HEK293T (cell line): ENCODE measurements at regions not wholly inside any gene's neighbourhood (a gene's known extent, or its start where the extent isn't known, plus 50 kb on each side); places are given as distances from the start of the nearest gene placed in this dataset.

Experiments
- CTCF ChIA-PET: fragments of 350-600 bp; formaldehyde crosslinking; extraction: SDS; loops from one replicate; lab custom pipeline; 2021; ENCODE audit warnings: antibody characterized with exemption, inconsistent platforms; lab: Yijun Ruan, JAX
- POLR2A ChIA-PET: fragments of 350-600 bp; formaldehyde crosslinking; extraction: SDS; loops from one replicate; lab custom pipeline; 2020; ENCODE audit warnings: antibody characterized with exemption, inconsistent platforms; lab: Yijun Ruan, JAX
- DNase-seq: peaks from one replicate; pipeline ENCODE4 v3.0.0; 2012; ENCODE audit warnings: mixed read lengths; ENCODE audit errors: extremely low spot score
- ARNT ChIP-seq: fragments of 450-650 bp; IDR thresholded peaks from 2 replicates; pipeline ENCODE4 v1.6.1; 2017; ENCODE audit warnings: mild to moderate bottlenecking
- BHLHE40 ChIP-seq: fragments of 450-650 bp; IDR thresholded peaks from 2 replicates; pipeline ENCODE4 v1.6.1; 2016; ENCODE audit warnings: mild to moderate bottlenecking, moderate library complexity, borderline replicate concordance
- CTBP1 ChIP-seq: fragments of 450-650 bp; IDR thresholded peaks from 2 replicates; pipeline ENCODE4 v1.6.1; 2016; ENCODE audit warnings: borderline replicate concordance
- ELF4 ChIP-seq: fragments of 450-650 bp; IDR thresholded peaks from 2 replicates; pipeline ENCODE4 v1.6.1; 2017; ENCODE audit warnings: antibody characterized with exemption
- FOXA1 ChIP-seq: fragments of 450-650 bp; IDR thresholded peaks from 2 replicates; pipeline ENCODE4 v1.6.1; 2016; ENCODE audit warnings: mild to moderate bottlenecking
- FOXK2 ChIP-seq: fragments of 450-650 bp; IDR thresholded peaks from 2 replicates; pipeline ENCODE4 v1.6.1; 2016; ENCODE audit warnings: mild to moderate bottlenecking
- FOXM1 ChIP-seq: fragments of 450-650 bp; IDR thresholded peaks from 2 replicates; pipeline ENCODE4 v1.6.1; 2017; ENCODE audit warnings: mild to moderate bottlenecking, borderline replicate concordance
- HDGF ChIP-seq: fragments of 450-650 bp; IDR thresholded peaks from 2 replicates; pipeline ENCODE4 v1.6.1; 2017; ENCODE audit warnings: antibody characterized with exemption, borderline replicate concordance
- L3MBTL2 ChIP-seq: fragments of 450-650 bp; conservative IDR thresholded peaks from 2 replicates; pipeline ENCODE4 v1.6.1; 2016; ENCODE audit warnings: mild to moderate bottlenecking
- LEF1 ChIP-seq: fragments of 450-650 bp; IDR thresholded peaks from 2 replicates; pipeline ENCODE4 v1.6.1; 2017; ENCODE audit warnings: mild to moderate bottlenecking, borderline replicate concordance
- NFRKB ChIP-seq: fragments of 450-650 bp; IDR thresholded peaks from 2 replicates; pipeline ENCODE4 v1.6.1; 2016; ENCODE audit warnings: mild to moderate bottlenecking, moderate library complexity
- SP1 ChIP-seq: fragments of 450-650 bp; IDR thresholded peaks from 2 replicates; pipeline ENCODE4 v1.6.1; 2017
- SUZ12 ChIP-seq: fragments of 450-650 bp; IDR thresholded peaks from 2 replicates; pipeline ENCODE4 v1.6.1; 2016; ENCODE audit warnings: mild to moderate bottlenecking
- TARDBP ChIP-seq: fragments of 450-650 bp; IDR thresholded peaks from 2 replicates; pipeline ENCODE4 v1.6.1; 2016
- ZNF384 ChIP-seq: fragments of 450-650 bp; IDR thresholded peaks from 2 replicates; pipeline ENCODE4 v1.6.1; 2016
- TF ChIP-seq, protein P1 (sequence below): fragments of 450-650 bp; IDR thresholded peaks from 2 replicates; pipeline ENCODE4 v1.6.1; 2016

DNA sequence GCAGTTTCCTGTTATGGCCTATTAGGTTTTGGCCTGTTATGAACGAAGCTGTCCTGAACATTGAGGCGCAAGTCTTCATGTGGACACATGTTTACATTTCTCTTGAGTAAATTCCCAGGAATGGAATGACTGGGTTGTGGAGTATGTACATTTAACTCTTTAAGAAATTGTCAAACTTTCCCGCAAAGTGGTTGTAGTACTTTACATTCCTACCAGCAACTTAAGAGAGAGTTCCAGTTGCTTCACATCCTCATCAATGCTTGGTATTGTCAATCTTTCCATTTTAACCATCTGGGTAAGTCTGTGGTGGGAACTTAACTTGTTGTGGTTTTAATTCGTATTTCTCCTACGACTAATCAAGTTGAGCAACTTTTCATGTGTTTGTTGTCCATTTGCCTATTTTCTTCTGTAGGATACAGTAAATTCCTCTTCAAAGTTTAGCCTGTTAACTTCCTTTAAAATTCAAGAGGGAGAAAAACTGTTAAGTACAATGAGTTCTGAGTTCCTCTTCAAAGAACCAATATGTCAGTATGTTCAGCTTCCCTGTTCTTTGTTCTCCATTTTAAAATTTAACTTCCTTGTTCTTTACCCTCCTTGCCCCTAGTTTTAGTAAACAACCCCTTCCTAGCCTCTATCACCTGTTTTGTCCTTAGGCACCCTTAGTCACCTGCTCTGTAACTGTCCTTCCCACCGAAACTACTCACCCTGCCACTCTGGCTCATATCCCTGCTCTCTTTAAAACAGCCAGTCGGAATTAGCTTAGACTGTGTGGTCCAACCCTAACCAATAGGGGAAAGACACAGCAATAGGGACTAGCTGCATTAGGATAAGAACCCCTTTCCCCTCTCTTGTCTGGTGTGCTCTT is 74.0 kb downstream of the FAM241B start:
- no peak for DNase-seq
- ChIA-PET CTCF (interaction anchor here (0.6 kb wide), 1 partner anchor 130 kb away, joined by 3 read pairs; no protein-coding TSS in a partner anchor), POLR2A (no interaction called here)
- no peak for TF ChIP-seq FOXM1
- TF ChIP-seq HDGF = no peak
- TF ChIP-seq BHLHE40 = no peak
- no peak for TF ChIP-seq CTBP1
- TF ChIP-seq TARDBP = no peak
- no peak for TF ChIP-seq FOXA1
- TF ChIP-seq LEF1 = no peak
- TF ChIP-seq ZNF384 = no peak
- TF ChIP-seq ARNT = no peak
- no peak for TF ChIP-seq SUZ12
- TF ChIP-seq L3MBTL2 = no peak
- TF ChIP-seq SP1 = no peak

- CTCF ChIA-PET = interaction anchor here (0.7 to 0.8 kb wide), 2 partner anchors 60 to 229 kb away, joined by 3 read pairs; no protein-coding TSS in a partner anchor
- POLR2A ChIA-PET = no interaction called here
- no peak for DNase-seq
- TF ChIP-seq, protein P1, sequence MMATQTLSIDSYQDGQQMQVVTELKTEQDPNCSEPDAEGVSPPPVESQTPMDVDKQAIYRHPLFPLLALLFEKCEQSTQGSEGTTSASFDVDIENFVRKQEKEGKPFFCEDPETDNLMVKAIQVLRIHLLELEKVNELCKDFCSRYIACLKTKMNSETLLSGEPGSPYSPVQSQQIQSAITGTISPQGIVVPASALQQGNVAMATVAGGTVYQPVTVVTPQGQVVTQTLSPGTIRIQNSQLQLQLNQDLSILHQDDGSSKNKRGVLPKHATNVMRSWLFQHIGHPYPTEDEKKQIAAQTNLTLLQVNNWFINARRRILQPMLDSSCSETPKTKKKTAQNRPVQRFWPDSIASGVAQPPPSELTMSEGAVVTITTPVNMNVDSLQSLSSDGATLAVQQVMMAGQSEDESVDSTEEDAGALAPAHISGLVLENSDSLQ = no peak
- TF ChIP-seq FOXK2 = no peak
- TF ChIP-seq FOXA1 = no peak
These were observed 79.4 kb downstream of the FAM241B start for GRCh38 chr10:69709366-69709941.

GRCh38 chr10:69710008-69710888 is 80.2 kb downstream of the FAM241B start:
- CTCF ChIA-PET = interaction anchor here (0.8 kb wide), 1 partner anchor 59 kb away, joined by 3 read pairs; no protein-coding TSS in a partner anchor
- POLR2A ChIA-PET = no interaction called here
- no peak for TF ChIP-seq ZNF384
- TF ChIP-seq BHLHE40 = no peak
- no peak for TF ChIP-seq ELF4
- TF ChIP-seq ARNT = no peak
- no peak for TF ChIP-seq FOXA1
- no peak for TF ChIP-seq NFRKB
- no peak for TF ChIP-seq FOXK2
- no peak for TF ChIP-seq CTBP1
- TF ChIP-seq SUZ12 = no peak
- DNase-seq = no peak

DNA sequence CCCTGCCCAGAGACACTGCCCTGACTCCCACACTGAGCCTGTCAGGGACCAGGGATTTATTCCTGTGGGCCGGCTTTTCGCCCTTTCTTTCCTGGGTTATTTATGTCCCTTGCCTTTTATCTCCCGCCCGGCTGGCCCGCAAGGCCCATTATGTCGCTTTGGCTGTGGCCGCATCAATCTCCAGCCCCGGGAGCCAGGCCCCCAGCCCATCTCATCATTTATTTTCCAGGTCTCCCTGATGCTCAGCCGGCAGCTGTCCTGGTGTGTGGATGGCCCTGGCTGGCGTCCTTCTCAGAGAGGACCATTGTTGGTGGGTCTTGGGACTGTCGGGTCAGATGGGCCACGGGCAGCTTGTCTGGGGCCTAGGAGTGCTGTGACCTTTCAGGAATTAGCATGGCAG is 82.3 kb downstream of the FAM241B start:
- ChIA-PET POLR2A (no interaction called here), CTCF (no interaction called here)
- TF ChIP-seq FOXM1 (no peak), ZNF384 (no peak)
- no peak for DNase-seq

DNA sequence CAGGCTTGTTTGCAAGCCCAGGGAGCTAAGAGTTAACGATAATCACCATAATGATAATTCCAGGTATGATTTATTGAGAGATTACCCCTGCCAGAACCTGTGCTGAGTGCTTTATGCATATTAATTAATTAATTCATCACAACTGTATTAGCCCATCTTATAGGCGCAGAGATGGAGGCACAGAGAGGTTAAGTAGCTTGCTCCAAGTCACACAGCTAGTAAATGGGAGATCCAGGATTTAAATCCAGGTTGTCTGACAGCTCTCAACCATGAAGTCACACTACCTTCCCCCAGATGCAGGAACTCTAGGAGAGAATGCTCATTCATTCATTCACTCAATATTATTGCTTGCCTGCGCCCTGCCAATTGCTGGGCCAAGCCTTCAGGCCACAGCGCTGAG is 84.5 kb downstream of the FAM241B start:
- ChIA-PET CTCF (interaction anchor here (1.8 to 3.9 kb wide), 2 partner anchors 27 to 71 kb away, joined by 4 to 32 read pairs; no protein-coding TSS in a partner anchor), POLR2A (no interaction called here)
- TF ChIP-seq FOXA1 (no peak), ZNF384 (no peak)
- DNase-seq = no peak

DNA sequence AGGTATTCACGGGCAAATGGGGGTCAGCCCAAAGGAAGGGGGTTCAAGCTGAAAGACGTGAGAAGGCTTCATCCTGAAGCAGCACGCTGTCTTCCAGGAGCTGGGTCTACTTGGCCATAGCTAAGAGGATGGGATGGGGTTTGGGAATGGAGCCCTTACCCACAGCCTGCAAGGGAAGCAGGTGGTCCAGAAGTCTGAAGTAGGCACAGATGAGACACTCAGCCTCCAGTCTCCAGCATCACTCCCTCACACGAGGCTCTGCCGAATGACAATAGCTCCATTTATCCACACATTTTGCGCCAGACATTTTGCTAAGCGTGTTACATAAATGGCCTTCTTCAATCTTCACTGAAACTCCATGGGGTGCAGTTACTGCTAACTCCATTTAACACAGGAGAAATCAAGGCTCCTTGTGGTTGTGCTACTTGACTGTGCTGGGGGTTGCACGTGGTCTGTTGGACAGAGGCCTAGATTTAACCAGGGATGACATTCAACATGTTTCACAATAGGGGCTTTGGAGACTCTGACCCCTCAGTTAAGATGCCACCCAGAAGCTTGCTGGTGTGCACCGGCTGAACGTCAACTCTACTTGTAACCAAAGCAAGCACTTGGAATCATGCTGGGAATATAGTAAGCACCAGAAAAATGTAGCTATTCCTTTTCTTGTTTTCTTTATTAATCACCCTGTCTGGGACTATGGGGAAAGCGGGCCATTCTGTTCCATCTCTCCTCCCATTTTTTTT is 85.3 kb downstream of the FAM241B start:
- POLR2A ChIA-PET = no interaction called here
- CTCF ChIA-PET = interaction anchor here (1.2 to 3.9 kb wide), 4 partner anchors 16 to 72 kb away, joined by 3 to 32 read pairs (median 5); no protein-coding TSS in a partner anchor

More for the DNA sequence above, 85.3 kb downstream of the FAM241B start:
- TF ChIP-seq ARNT (no peak), HDGF (no peak), CTBP1 (no peak), ELF4 (no peak), SUZ12 (no peak), FOXM1 (no peak), ZNF384 (no peak), FOXK2 (no peak), SP1 (no peak), LEF1 (no peak), L3MBTL2 (no peak)
- TF ChIP-seq, protein P1 = no peak
- DNase-seq = no peak
